Smooth muscle cell (in vitro differentiated cells): ENCODE measurements at regions not wholly inside any gene's neighbourhood (a gene's known extent, or its start where the extent isn't known, plus 50 kb on each side); places are given as distances from the start of the nearest gene placed in this dataset.

Experiments
- DNase-seq: peaks from one replicate; lab custom pipeline; 2025; ENCODE audit not compliant: unreplicated experiment; lab: John Stamatoyannopoulos, UW
- H2AFZ ChIP-seq: fragments of 200-600 bp; sonication (generic); 2 replicates; pipeline ENCODE4 v1.6.0; 2016; ENCODE audit warnings: antibody characterized with exemption, low read depth, mild to moderate bottlenecking
- H3F3A ChIP-seq: fragments of 200-600 bp; sonication (generic); 2 replicates; pipeline ENCODE4 v1.6.0; 2017; ENCODE audit warnings: antibody characterized with exemption, low read depth
- H3K27ac ChIP-seq: fragments of 200-600 bp; sonication (generic); 2 replicates; pipeline ENCODE4 v1.5.1; 2016; ENCODE audit warnings: low read depth, mild to moderate bottlenecking
- H3K27me3 ChIP-seq: fragments of 200-600 bp; sonication (generic); 2 replicates; pipeline ENCODE4 v1.6.1; 2016; ENCODE audit warnings: low read depth, mild to moderate bottlenecking
- H3K36me3 ChIP-seq: fragments of 200-600 bp; sonication (generic); 2 replicates; pipeline ENCODE4 v1.5.1; 2016; ENCODE audit warnings: low read depth
- H3K4me1 ChIP-seq: fragments of 200-600 bp; sonication (generic); 2 replicates; pipeline ENCODE4 v1.5.1; 2016; ENCODE audit warnings: low read depth
- H3K4me2 ChIP-seq: fragments of 200-600 bp; sonication (generic); 2 replicates; pipeline ENCODE4 v1.6.0; 2016; ENCODE audit warnings: mild to moderate bottlenecking
- H3K4me3 ChIP-seq: fragments of 200-600 bp; sonication (generic); 2 replicates; pipeline ENCODE4 v1.5.1; 2016; ENCODE audit warnings: mild to moderate bottlenecking
- H3K79me2 ChIP-seq: fragments of 200-600 bp; sonication (generic); 2 replicates; pipeline ENCODE4 v1.6.0; 2016; ENCODE audit warnings: low read depth, mild to moderate bottlenecking
- H3K9ac ChIP-seq: fragments of 200-600 bp; sonication (generic); 2 replicates; pipeline ENCODE4 v1.6.0; 2016; ENCODE audit warnings: low read depth
- H3K9me3 ChIP-seq: fragments of 200-600 bp; sonication (generic); replicated peaks from 2 replicates; pipeline ENCODE4 v1.5.1; 2016; ENCODE audit warnings: low read depth
- H4K20me1 ChIP-seq: fragments of 200-600 bp; sonication (generic); 2 replicates; pipeline ENCODE4 v1.6.0; 2016; ENCODE audit warnings: low read depth
- CTCF ChIP-seq: fragments of 200-600 bp; sonication (generic); IDR thresholded peaks from 2 replicates; pipeline ENCODE4 v1.5.1; 2017; ENCODE audit warnings: borderline replicate concordance, mild to moderate bottlenecking, antibody characterized with exemption; ENCODE audit not compliant: insufficient read depth, poor library complexity, severe bottlenecking
- WGBS: methylation state at CpG from one replicate; pipeline ENCODE4 v1.1.7; 2016; ENCODE audit warnings: low lambda C conversion rate; 5-methylcytosine and 5-hydroxymethylcytosine counted together

- no peak overlapping the region for H3K4me3 ChIP-seq
- H3K36me3 ChIP-seq = no peaks in the 10 kb centered on the region
- DNase-seq = no peak
- no peak overlapping the region for H3K27ac ChIP-seq
- H3K9ac ChIP-seq = no peak overlapping the region
- no peaks in the 10 kb centered on the region for H3K9me3 ChIP-seq
- H3K4me1 ChIP-seq = no peaks in the 10 kb centered on the region
- no peak for TF ChIP-seq CTCF
- H3K27me3 ChIP-seq = no peaks in the 10 kb centered on the region
- no peak overlapping the region for H3K4me2 ChIP-seq
- H2AFZ ChIP-seq = no peak overlapping the region
- H3K79me2 ChIP-seq = no peaks in the 10 kb centered on the region
- WGBS = 66% methylated on average over 7 of the region's 7 CpGs
- H4K20me1 ChIP-seq = no peaks in the 10 kb centered on the region
- H3F3A ChIP-seq = no peaks in the 10 kb centered on the region
Observed at GRCh38 chr10:36063396-36063795, 421.3 kb upstream of the FZD8 start.

DNA sequence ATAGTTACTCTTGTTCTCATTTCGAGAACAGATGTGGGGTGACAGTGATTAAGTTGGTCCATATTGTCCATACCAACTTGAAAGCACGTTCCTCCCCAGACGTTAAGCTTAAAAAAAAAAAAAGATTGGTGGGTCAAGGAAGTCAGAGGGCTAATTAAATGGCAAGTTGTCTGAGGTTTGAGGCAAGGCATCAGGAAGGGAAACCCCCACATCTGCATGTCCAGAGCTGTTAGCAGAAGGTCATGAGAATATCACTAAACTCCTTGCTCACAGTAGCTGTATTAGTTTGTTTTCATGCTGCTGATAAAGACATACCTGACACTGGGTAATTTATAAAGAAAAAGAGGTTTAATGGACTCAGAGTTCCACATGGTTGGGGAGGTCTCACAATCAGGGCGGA, 415.6 kb upstream of the FZD8 start:
- Histone ChIP-seq H4K20me1 (no peaks in the 10 kb centered on the region), H3K79me2 (no peaks in the 10 kb centered on the region), H3K4me2 (no peak overlapping the region), H3K9ac (no peak overlapping the region), H3K36me3 (no peaks in the 10 kb centered on the region), H2AFZ (no peak overlapping the region), H3K4me3 (no peak overlapping the region), H3F3A (no peaks in the 10 kb centered on the region), H3K4me1 (no peaks in the 10 kb centered on the region), H3K9me3 (no peaks in the 10 kb centered on the region), H3K27ac (no peak overlapping the region), H3K27me3 (no peaks in the 10 kb centered on the region)
- no peak for TF ChIP-seq CTCF
- DNase-seq = no peak
- WGBS = 93% methylated on average over 4 of the region's 4 CpGs

- no peaks in the 10 kb centered on the region for H4K20me1 ChIP-seq
- no peaks in the 10 kb centered on the region for H3K27me3 ChIP-seq
- TF ChIP-seq CTCF = no peak
- DNase-seq = no peak
- 94% methylated on average over 4 of the region's 4 CpGs for WGBS
- no peak overlapping the region for H3K4me2 ChIP-seq
- no peak overlapping the region for H3K9ac ChIP-seq
- no peaks in the 10 kb centered on the region for H3K79me2 ChIP-seq
- H3F3A ChIP-seq = no peaks in the 10 kb centered on the region
- H3K36me3 ChIP-seq = no peaks in the 10 kb centered on the region
- H3K4me3 ChIP-seq = no peak overlapping the region
- H3K4me1 ChIP-seq = no peaks in the 10 kb centered on the region
- H2AFZ ChIP-seq = no peak overlapping the region
- no peaks in the 10 kb centered on the region for H3K9me3 ChIP-seq
- H3K27ac ChIP-seq = no peak overlapping the region
Observed at GRCh38 chr10:36057180-36057579, 415.1 kb upstream of the FZD8 start.

- Histone ChIP-seq H3K27me3 (no peaks in the 10 kb centered on the region), H3K9me3 (no peaks in the 10 kb centered on the region), H3K79me2 (no peaks in the 10 kb centered on the region), H3K4me1 (no peaks in the 10 kb centered on the region), H2AFZ (no peak overlapping the region), H4K20me1 (no peaks in the 10 kb centered on the region), H3F3A (no peaks in the 10 kb centered on the region), H3K36me3 (no peaks in the 10 kb centered on the region), H3K4me3 (no peak overlapping the region), H3K4me2 (no peak overlapping the region), H3K27ac (no peak overlapping the region), H3K9ac (no peak overlapping the region)
- no peak for TF ChIP-seq CTCF
- WGBS = 93% methylated on average over 4 of the region's 4 CpGs
- no peak for DNase-seq
Observed at GRCh38 chr10:36053775-36054174, 411.7 kb upstream of the FZD8 start.
